ENCODE measurements at regions not wholly inside any gene's neighbourhood (a gene's known extent, or its start where the extent isn't known, plus 50 kb on each side); places are given as distances from the start of the nearest gene placed in this dataset.

DNA sequence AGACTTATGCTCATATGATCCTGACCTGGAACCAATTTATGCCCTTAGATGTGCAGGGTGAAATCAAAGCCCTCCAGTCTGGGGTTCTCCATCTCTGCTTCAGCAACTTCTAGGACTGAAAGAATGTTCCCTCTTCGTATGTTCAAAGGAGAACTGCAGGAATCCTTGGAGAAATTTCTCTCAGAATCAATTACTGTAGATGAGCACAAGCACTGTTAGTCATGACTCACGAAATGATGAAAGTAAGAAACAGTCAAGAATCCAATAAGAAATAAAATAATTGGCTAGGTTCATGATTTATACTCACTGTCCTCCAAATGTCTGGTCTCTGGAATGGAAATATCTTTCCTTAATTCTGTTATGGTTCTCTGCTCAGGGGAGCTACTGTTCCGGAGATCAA is 348.2 kb downstream of the PDGFC start:
- Histone ChIP-seq H3K27ac (ENCODE audit: low read length) (no peak overlapping the region), H3K4me3 (ENCODE audit: low read length) (no peak overlapping the region), H3K9me3 (ENCODE audit: control insufficient read depth, low read depth, low read length) (no peaks in the 10 kb centered on the region), H3K27me3 (ENCODE audit: control insufficient read depth, insufficient read depth, low read length) (no peaks in the 10 kb centered on the region), H3K36me3 (ENCODE audit: control insufficient read depth, insufficient read depth, low read length) (no peaks in the 10 kb centered on the region), H3K4me1 (ENCODE audit: control insufficient read depth, insufficient read depth, low read length) (no peaks in the 10 kb centered on the region)
- 100% methylated on average over 1 of the region's 3 CpGs for WGBS (ENCODE audit: insufficient coverage, low lambda C conversion rate)
- DNase-seq, result no peak

DNA sequence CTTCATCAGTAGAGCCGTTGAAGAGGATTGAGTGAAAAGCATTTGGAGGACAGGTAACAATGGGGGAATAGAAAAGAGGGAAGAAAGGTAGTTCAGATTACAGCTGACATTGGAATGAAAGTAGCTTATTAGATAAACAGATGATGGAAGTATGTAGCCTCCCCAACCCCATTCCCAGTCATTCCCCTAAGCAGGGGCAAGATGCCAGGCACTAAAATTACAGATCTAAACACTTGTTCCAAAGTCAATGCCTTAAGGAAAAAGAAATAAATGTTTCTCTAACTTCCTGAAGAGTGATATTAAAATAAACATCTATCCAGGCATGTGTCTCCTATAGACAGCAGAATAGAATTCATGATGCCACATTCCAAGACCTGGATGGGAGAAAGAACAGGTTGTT is 350.8 kb downstream of the PDGFC start:
- H3K9me3 ChIP-seq (ENCODE audit: control insufficient read depth, low read depth, low read length), result no peaks in the 10 kb centered on the region
- H3K27me3 ChIP-seq (ENCODE audit: control insufficient read depth, insufficient read depth, low read length), result no peaks in the 10 kb centered on the region
- no peaks in the 10 kb centered on the region for H3K4me1 ChIP-seq (ENCODE audit: control insufficient read depth, insufficient read depth, low read length)
- H3K4me3 ChIP-seq (ENCODE audit: low read length), result no peak overlapping the region
- WGBS (ENCODE audit: insufficient coverage, low lambda C conversion rate), result 64% methylated on average over 1 of the region's 1 CpG
- no peaks in the 10 kb centered on the region for H3K36me3 ChIP-seq (ENCODE audit: control insufficient read depth, insufficient read depth, low read length)
- H3K27ac ChIP-seq (ENCODE audit: low read length), result no peak overlapping the region
- DNase-seq, result no peak

DNA sequence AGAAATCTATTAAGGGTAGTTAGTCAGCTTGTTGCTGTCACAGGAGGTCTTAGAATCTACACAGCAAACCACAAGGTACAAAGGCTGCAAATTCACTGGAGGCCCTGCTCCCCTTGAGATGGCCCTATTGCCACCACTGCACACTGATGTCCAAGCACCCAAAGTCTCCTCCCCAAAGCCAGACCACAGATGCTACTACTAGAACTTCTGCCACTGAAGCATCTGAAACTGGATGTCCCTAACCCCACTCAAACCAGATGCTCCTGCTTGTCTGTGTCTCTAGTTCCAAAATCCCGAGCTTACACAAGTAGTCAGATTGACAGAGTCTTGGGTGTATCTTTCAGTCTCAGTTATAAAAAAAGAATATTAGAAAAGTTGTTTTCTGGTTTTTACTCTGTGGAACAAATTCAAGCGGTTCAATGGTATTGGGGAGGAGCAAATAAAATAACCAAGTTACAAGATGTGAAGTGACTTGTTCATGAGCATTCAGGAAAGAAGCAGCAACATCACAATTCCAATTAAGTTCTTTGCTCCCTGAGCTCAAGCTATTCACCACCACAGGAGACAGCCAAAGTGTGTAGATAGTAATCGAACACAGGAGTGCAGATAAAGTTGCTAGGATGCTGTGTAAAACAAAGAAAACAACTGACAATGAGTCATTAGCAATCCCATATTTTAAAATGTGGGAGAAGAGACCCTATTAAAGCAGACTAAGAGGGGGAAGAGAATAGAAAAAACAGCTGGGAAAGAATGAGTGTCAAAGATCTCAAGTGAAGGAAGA is 352.3 kb downstream of the PDGFC start:
- 86% methylated on average over 1 of the region's 3 CpGs for whole genome bisulfite sequencing (ENCODE audit: insufficient coverage, low lambda C conversion rate)

DNA sequence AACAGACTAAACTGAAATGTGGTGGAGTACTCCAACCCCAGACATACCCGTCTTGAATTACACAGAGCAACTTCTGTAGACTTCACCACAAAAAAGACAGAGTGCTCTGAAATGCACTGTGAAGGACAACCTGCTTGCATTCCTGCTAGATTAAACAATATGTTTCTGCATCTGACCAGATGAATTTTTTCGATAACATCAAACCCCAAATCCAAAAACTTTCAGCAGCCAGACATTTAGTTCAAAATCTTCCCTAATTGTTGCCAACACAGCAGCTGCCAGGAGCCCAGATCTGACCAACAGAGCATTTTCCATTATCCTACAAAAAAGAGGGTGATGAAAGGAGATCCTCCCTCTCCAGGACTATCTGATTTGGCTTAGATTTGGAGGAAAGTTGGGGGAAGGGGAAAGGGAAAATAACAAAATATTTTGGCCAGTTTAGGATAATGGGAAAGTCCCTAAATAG is 356.5 kb downstream of the PDGFC start:
- no peak for DNase-seq
- Histone ChIP-seq H3K4me3 (ENCODE audit: low read length) (no peak overlapping the region), H3K9me3 (ENCODE audit: control insufficient read depth, low read depth, low read length) (no peaks in the 10 kb centered on the region), H3K27me3 (ENCODE audit: control insufficient read depth, insufficient read depth, low read length) (no peaks in the 10 kb centered on the region), H3K36me3 (ENCODE audit: control insufficient read depth, insufficient read depth, low read length) (no peaks in the 10 kb centered on the region), H3K27ac (ENCODE audit: low read length) (no peak overlapping the region), H3K4me1 (ENCODE audit: control insufficient read depth, insufficient read depth, low read length) (no peaks in the 10 kb centered on the region)
- WGBS (ENCODE audit: insufficient coverage, low lambda C conversion rate), result 83% methylated on average over 1 of the region's 2 CpGs

More for the DNA sequence above, 352.3 kb downstream of the PDGFC start:
- Histone ChIP-seq H3K27ac (ENCODE audit: low read length) (no peak overlapping the region), H3K4me3 (ENCODE audit: low read length) (no peak overlapping the region), H3K9me3 (ENCODE audit: control insufficient read depth, low read depth, low read length) (no peaks in the 10 kb centered on the region), H3K27me3 (ENCODE audit: control insufficient read depth, insufficient read depth, low read length) (no peaks in the 10 kb centered on the region), H3K4me1 (ENCODE audit: control insufficient read depth, insufficient read depth, low read length) (no peaks in the 10 kb centered on the region), H3K36me3 (ENCODE audit: control insufficient read depth, insufficient read depth, low read length) (no peaks in the 10 kb centered on the region)
- no peak for DNase-seq

DNA sequence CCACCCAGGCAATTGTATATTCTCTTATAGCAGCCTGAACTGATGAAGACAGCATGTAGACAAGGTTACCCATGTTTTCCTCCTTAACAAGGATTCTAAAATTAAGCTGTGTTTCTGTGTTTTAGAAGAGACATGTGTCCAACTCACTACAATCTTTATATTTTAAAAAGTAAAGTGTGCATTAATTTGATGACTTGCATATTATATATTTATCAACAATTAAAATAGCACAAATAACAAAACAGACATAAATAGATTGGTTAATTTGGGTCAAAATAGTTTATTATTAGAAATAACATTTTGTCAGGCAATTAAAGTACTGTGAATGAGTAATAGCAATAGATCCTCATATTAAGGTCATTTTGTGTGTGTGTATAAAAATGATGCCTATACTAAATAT is 357.1 kb downstream of the PDGFC start:
- H3K27me3 ChIP-seq (ENCODE audit: control insufficient read depth, insufficient read depth, low read length), result no peaks in the 10 kb centered on the region

DNA sequence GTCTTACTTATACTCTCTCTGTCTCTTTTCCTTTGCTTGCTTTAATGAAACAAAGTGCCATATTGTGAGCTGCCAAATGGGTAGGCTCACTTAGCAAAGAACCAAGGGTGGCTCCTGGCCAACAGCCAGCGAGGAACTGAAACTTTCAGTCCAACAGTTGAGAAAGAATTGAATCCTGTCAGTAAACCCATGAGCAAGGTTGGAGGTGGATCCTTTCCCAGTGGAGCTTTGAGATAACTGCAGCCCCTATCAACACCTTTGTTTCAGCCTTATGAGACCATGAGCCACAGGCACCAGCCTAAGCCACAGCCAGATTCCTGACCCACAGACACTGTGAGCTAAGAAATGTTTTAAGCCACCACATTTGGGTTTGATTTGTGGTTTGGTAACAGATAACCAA is 362.2 kb downstream of the PDGFC start:
- H3K4me1 ChIP-seq (ENCODE audit: control insufficient read depth, insufficient read depth, low read length), result no peaks in the 10 kb centered on the region
- no peak overlapping the region for H3K27ac ChIP-seq (ENCODE audit: low read length)
- H3K27me3 ChIP-seq (ENCODE audit: control insufficient read depth, insufficient read depth, low read length), result no peaks in the 10 kb centered on the region
- no peak overlapping the region for H3K4me3 ChIP-seq (ENCODE audit: low read length)
- no peak for DNase-seq
- whole genome bisulfite sequencing (ENCODE audit: insufficient coverage, low lambda C conversion rate), result no CpG with 5 or more reads among the region's 1 CpG
- H3K36me3 ChIP-seq (ENCODE audit: control insufficient read depth, insufficient read depth, low read length), result no peaks in the 10 kb centered on the region
- H3K9me3 ChIP-seq (ENCODE audit: control insufficient read depth, low read depth, low read length), result no peaks in the 10 kb centered on the region

More for the DNA sequence above, 357.1 kb downstream of the PDGFC start:
- H3K9me3 ChIP-seq (ENCODE audit: control insufficient read depth, low read depth, low read length), result no peaks in the 10 kb centered on the region
- no peak overlapping the region for H3K4me3 ChIP-seq (ENCODE audit: low read length)
- no peaks in the 10 kb centered on the region for H3K4me1 ChIP-seq (ENCODE audit: control insufficient read depth, insufficient read depth, low read length)
- no peaks in the 10 kb centered on the region for H3K36me3 ChIP-seq (ENCODE audit: control insufficient read depth, insufficient read depth, low read length)
- DNase-seq, result no peak
- no peak overlapping the region for H3K27ac ChIP-seq (ENCODE audit: low read length)

DNA sequence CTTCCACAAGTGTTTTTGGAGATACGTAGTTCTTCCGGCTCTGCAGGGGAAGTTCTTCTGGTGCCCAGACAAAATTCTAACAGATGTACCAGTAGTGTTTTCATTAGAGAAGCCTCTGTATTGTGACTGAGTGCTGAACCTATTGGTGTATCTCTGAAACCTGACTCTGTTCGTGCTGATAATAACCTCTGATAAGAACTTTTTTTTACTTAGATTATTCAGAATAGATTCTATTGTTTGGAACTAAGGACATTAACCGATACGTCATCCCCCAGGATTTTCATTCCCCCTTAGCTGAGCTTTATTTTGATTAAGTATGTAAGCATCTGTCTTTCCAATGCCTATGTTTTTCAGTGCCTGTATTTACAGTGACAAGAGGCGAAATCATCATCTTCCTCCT is 362.9 kb downstream of the PDGFC start:
- Histone ChIP-seq H3K27ac (ENCODE audit: low read length) (no peak overlapping the region), H3K4me3 (ENCODE audit: low read length) (no peak overlapping the region), H3K4me1 (ENCODE audit: control insufficient read depth, insufficient read depth, low read length) (no peaks in the 10 kb centered on the region), H3K36me3 (ENCODE audit: control insufficient read depth, insufficient read depth, low read length) (no peaks in the 10 kb centered on the region), H3K27me3 (ENCODE audit: control insufficient read depth, insufficient read depth, low read length) (no peaks in the 10 kb centered on the region), H3K9me3 (ENCODE audit: control insufficient read depth, low read depth, low read length) (no peaks in the 10 kb centered on the region)
- WGBS (ENCODE audit: insufficient coverage, low lambda C conversion rate), result no CpG with 5 or more reads among the region's 6 CpGs
- no peak for DNase-seq

DNA sequence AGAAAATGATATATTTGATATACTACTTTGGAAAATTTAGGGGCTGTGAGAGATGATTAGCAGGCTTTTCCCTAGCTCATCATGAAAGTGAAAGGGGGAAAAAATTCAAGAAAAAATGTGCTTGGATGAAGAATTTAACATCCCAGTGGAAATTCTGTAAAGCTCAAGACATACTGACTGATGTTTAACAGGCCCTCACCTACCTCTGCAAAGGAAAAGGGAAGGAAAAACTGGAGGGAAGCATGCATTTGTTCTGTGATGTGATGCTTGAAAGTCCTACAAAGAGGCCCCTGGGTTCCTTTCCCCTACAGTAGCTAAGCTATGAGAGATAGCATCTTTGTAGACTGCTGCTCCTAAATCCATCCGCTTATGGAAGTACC is 364.1 kb downstream of the PDGFC start:
- Histone ChIP-seq H3K4me3 (ENCODE audit: low read length) (no peak overlapping the region), H3K9me3 (ENCODE audit: control insufficient read depth, low read depth, low read length) (no peaks in the 10 kb centered on the region), H3K4me1 (ENCODE audit: control insufficient read depth, insufficient read depth, low read length) (no peaks in the 10 kb centered on the region), H3K27ac (ENCODE audit: low read length) (no peak overlapping the region), H3K36me3 (ENCODE audit: control insufficient read depth, insufficient read depth, low read length) (no peaks in the 10 kb centered on the region), H3K27me3 (ENCODE audit: control insufficient read depth, insufficient read depth, low read length) (no peaks in the 10 kb centered on the region)
- no peak for DNase-seq
- WGBS (ENCODE audit: insufficient coverage, low lambda C conversion rate), result no CpG with 5 or more reads among the region's 1 CpG

DNA sequence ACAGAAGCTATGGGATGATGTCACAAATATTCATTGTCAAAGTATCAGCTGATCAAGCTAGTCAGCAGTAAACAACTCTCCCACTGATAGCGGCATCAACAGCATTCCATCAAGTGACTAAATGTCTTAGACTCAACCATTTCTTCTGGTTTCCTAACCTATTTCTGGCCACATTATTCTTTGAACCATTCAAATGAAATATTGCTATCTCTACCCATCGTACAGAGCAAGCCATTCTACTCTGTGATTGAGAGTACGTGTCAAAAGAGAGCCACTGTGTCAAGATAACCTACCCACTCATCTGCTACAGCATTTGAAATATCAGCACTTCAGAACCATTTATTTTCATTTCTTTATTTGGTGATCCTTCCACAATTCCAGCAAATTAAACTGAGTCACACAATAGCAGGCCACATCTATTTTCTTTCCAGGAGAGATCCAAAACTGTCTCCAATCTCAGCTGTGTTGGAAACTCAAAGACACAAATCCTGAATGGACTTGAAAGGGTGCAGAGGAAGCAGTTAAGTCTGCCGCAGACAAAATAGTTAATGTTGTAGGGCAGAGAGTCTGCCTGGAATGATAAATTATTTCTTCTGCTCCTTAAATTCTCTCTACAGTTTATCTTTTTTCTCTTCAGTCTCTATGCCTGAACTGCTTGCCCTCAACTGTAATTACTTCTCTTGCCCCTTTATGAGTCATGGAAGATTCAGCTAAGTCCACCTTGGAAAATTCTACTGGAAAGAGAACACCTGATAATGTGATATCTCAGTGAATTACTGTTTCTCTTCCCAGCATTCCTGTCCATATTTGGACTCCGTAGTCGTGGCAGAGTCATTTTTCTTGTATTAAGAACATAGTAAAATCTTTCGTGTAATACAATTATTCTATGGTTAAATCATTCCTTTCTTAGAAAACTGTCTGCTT is 364.8 kb downstream of the PDGFC start:
- Histone ChIP-seq H3K9me3 (ENCODE audit: control insufficient read depth, low read depth, low read length) (no peaks in the 10 kb centered on the region), H3K27me3 (ENCODE audit: control insufficient read depth, insufficient read depth, low read length) (no peaks in the 10 kb centered on the region), H3K27ac (ENCODE audit: low read length) (no peak overlapping the region), H3K36me3 (ENCODE audit: control insufficient read depth, insufficient read depth, low read length) (no peaks in the 10 kb centered on the region), H3K4me3 (ENCODE audit: low read length) (no peak overlapping the region), H3K4me1 (ENCODE audit: control insufficient read depth, insufficient read depth, low read length) (no peaks in the 10 kb centered on the region)
- DNase-seq, result no peak
- WGBS (ENCODE audit: insufficient coverage, low lambda C conversion rate), result 73% methylated on average over 3 of the region's 7 CpGs

DNA sequence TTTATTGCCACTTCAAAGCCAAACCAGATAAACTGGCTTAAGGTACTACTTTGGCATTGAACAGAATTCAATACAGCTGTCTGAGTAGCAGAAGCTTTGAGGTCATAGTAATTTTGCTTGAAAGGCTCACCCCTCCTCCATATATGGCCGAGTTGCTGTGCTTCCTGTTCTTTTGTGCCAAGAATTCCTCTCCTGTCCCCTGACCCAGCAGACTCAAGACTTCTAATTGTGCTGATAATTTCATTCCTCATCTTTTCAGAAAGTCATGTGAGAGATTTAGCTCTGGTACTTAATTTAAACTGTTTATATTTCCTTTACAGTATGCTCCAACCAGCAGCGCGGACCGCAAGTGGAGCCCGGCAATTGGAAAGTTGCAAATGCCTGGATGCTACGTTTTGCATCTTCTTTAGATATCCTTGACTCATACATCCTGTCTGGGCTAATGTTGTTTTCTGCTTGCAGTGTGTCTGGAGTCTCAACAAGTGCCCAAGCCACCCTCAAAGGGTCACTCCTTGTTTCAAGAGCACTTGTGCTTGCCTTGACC is 373.4 kb downstream of the PDGFC start:
- H3K27ac ChIP-seq (ENCODE audit: low read length), result no peak overlapping the region
- no peak for DNase-seq
- no peaks in the 10 kb centered on the region for H3K4me1 ChIP-seq (ENCODE audit: control insufficient read depth, insufficient read depth, low read length)
- H3K4me3 ChIP-seq (ENCODE audit: low read length), result no peak overlapping the region
- no CpG with 5 or more reads among the region's 6 CpGs for WGBS (ENCODE audit: insufficient coverage, low lambda C conversion rate)
- H3K36me3 ChIP-seq (ENCODE audit: control insufficient read depth, insufficient read depth, low read length), result no peaks in the 10 kb centered on the region
- no peaks in the 10 kb centered on the region for H3K9me3 ChIP-seq (ENCODE audit: control insufficient read depth, low read depth, low read length)
- H3K27me3 ChIP-seq (ENCODE audit: control insufficient read depth, insufficient read depth, low read length), result no peaks in the 10 kb centered on the region

All from large intestine (tissue), 3 donors.